ENCODE measurements at regions not wholly inside any gene's neighbourhood (a gene's known extent, or its start where the extent isn't known, plus 50 kb on each side); places are given as distances from the start of the nearest gene placed in this dataset.

GRCh38 chr4:53747401-53747800, 156.1 kb upstream of the LNX1 start:
- TF ChIP-seq POLR2A (IDR thresholded peaks at IDR 0.05) = no peak
- no peak for TF ChIP-seq CTCF (IDR thresholded peaks at IDR 0.05)
- no peak for TF ChIP-seq EP300 (IDR thresholded peaks at IDR 0.05)

Measured in tibial nerve (tissue), 4 donors.